HCT116 (cell line): ENCODE measurements at regions not wholly inside any gene's neighbourhood (a gene's known extent, or its start where the extent isn't known, plus 50 kb on each side); places are given as distances from the start of the nearest gene placed in this dataset.

Experiments
- CEBPB ChIP-seq: IDR thresholded peaks from 2 replicates; pipeline ENCODE4 v1.6.1; 2012; ENCODE audit warnings: low read depth
- CTCF ChIP-seq, 3 experiments: fragments of 200-600 bp in 1 of 3; sonication (generic) in 1 of 3; IDR thresholded peaks in 2 of 3; conservative IDR thresholded peaks in 1 of 3; 2 replicates each; pipeline ENCODE4 v1.5.1; 2012 to 2017; ENCODE audit warnings: low read depth in 2 of 3, low read length in 2 of 3, antibody characterized with exemption in 1 of 3, borderline replicate concordance in 1 of 3, control low read depth in 1 of 3, mild to moderate bottlenecking in 1 of 3, mixed read lengths in 1 of 3, mixed run types in 1 of 3, moderate library complexity in 1 of 3; ENCODE audit not compliant: insufficient read depth in 1 of 3
- ELF1 ChIP-seq: IDR thresholded peaks from 2 replicates; pipeline ENCODE4 v1.6.1; 2012; ENCODE audit warnings: low read depth, borderline replicate concordance
- POLR2A ChIP-seq: IDR thresholded peaks from 2 replicates; pipeline ENCODE4 v1.7.0; 2011; ENCODE audit warnings: borderline replicate concordance; ENCODE audit not compliant: insufficient read depth, insufficient read length; ENCODE audit errors: extremely low read depth
- RAD21 ChIP-seq: IDR thresholded peaks from 2 replicates; pipeline ENCODE4 v1.6.1; 2012; ENCODE audit warnings: low read depth, mild to moderate bottlenecking
- REST ChIP-seq: IDR thresholded peaks from 2 replicates; pipeline ENCODE4 v1.6.1; 2012; ENCODE audit warnings: low read depth
- TCF7L2 ChIP-seq: IDR thresholded peaks from 2 replicates; pipeline ENCODE4 v1.7.0; 2011; ENCODE audit warnings: borderline replicate concordance, inconsistent platforms; ENCODE audit not compliant: insufficient read depth, insufficient read length; ENCODE audit errors: extremely low read depth
- ZFX ChIP-seq: fragments of 450-650 bp; IDR thresholded peaks from 2 replicates; pipeline ENCODE4 v1.6.1; 2017
- ZNF274 ChIP-seq: fragments of 200-500 bp; sonication (Bioruptor generic); IDR thresholded peaks from 2 replicates; pipeline ENCODE4 v1.6.1; 2014; ENCODE audit warnings: mild to moderate bottlenecking, low read depth, low read length, inconsistent platforms

- TF ChIP-seq CTCF (IDR thresholded peaks at IDR 0.05 in 2 of 3, conservative IDR thresholded peaks at IDR 0.05 in 1 of 3; ENCODE audit: borderline replicate concordance in 1 of 3, insufficient read depth in 1 of 3, low read depth in 2 of 3, low read length in 2 of 3) = no peak
- no peak for TF ChIP-seq ZFX
- TF ChIP-seq ZNF274 = no peak
- TF ChIP-seq REST = no peak
- TF ChIP-seq ELF1 = no peak
- TF ChIP-seq RAD21 = no peak
- TF ChIP-seq TCF7L2 = no peak
- no peak for TF ChIP-seq POLR2A
- no peak for TF ChIP-seq CEBPB
Measured at GRCh38 chr10:81428456-81429134, 446.4 kb upstream of the NRG3 start.
